Hematopoietic multipotent progenitor cell treated with erythropoietin and hydrocortisone succinate and interleukin-3 and kit ligand, for 8 days (in vitro differentiated cells): ENCODE measurements at regions not wholly inside any gene's neighbourhood (a gene's known extent, or its start where the extent isn't known, plus 50 kb on each side); places are given as distances from the start of the nearest gene placed in this dataset.
"Not testable (repeated sequence)": the region's sequence is repeated elsewhere in the genome, so short reads cannot be mapped to it uniquely, and the experiment has no call there.

Experiments used
- DNase-seq: peaks from one replicate; pipeline ENCODE4 v3.0.0-alpha.2; 2015

DNA sequence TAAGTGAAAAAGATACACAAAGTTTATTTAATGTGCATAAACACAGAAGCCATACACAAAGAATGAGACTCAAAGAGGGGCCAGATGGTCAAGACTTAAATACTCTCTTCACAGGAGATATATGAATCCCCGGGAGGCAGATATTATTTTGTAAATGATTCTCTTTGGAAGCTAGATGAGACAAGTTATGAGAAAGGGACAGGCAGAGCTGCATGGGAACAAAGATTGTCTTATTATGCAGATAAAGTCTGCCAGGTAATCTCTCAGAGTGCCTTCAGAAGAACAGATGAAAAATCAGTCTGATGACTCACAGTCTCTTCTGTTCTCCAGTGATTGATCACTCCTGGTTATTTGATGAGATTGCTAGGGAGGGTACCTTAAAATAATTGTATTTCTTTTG is 89.0 kb downstream of the NAF1 start:
- DNase-seq = no peak

DNA sequence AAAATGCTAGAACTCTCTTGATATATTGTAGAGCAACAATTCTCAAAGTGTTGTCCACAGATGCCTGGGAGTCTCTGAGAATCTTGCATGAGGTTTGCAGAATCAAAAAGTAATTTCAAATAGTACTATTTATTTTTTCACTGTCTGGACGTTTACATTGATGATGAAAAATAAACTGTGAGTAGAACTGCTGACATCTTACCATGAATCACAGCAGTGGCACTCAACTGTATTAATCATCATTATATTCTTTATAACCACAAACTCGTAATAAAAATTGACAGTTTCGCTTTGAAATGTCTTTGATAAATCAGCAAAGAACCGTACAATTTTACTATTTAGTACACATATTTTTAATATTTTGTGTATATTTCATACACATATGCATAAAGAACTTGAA is 94.5 kb downstream of the NAF1 start:
- no peak for DNase-seq

DNA sequence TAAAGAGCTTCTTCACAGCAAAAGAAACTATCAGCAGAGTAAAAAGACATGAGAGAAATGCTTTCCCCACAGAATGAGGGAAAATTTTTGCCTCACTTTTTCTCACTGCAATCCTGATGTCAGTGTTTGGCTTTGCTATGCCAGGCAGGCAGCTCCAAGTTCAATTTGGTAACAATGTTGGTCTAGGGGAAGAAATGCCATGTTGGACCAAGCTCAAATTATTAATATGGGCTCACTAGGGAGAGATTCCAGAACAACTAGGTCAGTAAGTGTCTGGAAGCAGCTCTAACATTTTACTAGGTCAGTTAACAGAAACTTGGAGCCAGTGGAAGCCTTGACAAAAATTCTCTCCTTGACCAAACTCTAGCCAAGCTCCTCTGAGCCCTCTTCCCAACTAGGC is 95.4 kb downstream of the NAF1 start:
- DNase-seq = no peak

DNA sequence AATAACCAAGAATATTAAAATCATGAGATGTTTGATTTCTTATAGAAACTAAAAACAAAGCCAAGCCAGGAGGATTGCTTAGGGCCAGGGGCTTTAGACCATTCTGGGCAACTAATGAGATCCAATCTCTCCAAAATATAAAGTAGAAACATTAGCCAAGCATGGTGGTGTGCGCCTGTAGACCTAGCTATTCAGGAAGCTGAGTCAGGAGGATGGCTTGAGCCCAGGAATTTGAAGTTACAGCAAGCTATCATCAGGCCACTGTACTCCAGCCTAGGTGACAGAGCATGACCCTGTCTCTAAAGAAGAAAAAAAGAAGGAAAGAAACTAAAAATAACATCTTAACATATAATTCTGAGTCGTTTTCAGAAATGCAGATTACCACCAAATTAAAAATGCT is 96.7 kb downstream of the NAF1 start:
- no peak for DNase-seq

DNA sequence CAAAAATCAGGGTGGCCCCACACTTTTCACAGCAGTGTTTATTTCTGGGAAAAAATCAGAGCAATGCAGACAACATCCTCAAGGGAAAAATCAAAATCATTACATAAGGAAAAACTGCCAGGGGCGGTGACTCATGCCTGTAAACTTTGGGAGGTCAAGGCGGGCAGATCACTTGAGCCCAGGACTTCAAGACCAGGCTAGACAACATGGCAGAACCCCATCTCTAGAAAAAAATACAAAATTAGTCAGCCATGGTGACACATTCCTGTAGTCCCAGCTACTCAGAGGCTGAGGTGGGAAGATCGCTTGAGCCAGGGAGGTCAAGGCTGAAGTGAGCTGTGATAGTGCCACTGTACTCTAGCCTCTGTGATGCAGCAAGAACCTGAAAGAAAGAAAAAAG is 102.8 kb downstream of the NAF1 start:
- no peak for DNase-seq

DNA sequence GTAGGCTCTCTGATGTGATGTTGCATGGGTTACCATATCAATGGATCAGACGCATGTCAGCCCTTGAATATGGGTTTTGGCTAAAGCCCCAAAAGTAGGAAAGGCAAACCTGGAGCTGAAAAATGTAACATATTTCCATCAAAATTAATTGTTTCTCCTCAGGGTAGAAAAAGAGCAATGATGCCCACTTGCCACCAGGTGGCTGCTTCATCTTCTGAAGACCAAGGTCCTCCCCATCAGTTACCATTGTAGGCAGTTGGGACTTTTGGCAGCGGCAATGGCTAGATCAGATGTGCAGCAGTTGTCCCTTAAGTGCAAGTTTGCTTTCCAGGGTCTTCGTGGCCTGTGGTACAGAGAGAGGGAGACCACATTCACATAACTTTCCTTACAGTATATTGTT is 118.2 kb downstream of the NAF1 start:
- DNase-seq = peak; percentile 35

DNA sequence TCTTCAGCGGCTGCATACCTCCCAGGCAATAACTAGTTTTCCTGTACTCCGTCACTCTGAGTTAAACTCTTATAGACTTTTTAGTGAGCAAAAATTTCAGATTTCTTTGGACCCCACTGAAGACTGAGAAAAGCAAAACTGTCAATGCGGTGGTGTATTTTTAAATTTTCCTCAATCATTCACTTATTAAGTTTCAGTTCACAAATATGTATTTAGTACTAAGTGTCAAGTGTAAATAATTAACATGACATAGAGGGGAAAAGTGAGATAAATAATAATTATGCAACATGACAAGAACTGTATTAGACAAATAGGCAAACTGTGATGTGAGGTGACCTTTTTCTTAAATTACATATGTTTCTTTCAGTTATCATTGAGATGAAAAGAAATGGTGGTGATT is 124.4 kb downstream of the NAF1 start:
- DNase-seq = no peak

DNA sequence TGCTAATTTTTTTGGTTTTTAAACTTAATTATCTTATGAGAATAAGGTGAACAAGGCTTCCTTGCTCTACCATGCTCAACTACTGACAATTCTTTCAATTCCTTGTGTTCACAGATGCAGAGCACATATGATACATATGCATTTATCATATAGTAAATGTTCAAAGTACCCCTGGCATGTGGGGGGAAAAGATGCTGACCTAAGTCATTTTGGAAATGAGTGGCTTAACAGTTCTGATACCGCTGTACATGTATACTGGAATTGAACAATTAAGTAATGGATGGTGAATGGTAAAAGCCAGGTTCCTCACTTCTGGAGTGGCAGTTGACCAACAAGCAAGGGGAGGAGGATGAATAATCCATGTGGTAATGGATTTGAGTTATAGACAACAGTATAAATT is 149.6 kb downstream of the NAF1 start:
- DNase-seq = no peak

DNA sequence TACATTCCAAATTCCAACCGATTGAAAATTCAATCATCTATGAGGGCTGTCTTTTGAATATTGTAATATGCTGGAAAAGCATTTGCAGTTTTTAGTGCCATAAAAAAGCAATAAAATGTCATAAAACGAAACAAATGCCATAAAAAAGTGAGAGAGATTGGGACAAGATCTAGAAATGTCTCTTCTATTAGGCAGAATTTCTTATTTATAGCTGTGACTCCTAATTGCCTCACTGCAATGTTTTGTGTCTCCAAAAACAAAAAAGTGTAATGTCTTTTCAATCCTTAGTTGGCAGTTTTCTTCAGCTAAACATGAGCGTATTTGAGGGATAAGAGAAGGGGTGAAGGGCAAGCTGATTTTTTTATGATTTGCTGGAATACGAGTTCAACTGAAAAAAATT is 153.9 kb downstream of the NAF1 start:
- no peak for DNase-seq

DNA sequence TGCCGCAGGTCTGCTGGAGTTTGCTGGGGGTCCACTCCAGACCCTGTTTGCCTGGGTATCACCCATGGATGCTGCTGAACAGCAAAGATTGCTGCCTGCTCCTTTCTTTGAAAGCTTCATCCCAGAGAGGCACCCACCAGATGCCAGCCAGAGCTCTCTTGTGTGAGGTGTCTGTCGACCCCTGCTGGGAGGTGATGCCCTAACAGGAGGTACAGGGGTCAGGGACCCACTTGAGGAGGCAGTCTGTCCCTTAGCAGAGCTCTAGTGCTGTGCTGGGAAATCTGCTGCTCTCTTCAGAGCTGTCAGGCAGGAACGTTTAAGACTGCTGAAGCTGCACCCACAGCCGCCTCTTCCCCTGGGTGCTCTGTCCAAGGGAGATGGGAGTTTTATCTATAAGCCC is 162.7 kb downstream of the NAF1 start:
- no peak for DNase-seq

DNA sequence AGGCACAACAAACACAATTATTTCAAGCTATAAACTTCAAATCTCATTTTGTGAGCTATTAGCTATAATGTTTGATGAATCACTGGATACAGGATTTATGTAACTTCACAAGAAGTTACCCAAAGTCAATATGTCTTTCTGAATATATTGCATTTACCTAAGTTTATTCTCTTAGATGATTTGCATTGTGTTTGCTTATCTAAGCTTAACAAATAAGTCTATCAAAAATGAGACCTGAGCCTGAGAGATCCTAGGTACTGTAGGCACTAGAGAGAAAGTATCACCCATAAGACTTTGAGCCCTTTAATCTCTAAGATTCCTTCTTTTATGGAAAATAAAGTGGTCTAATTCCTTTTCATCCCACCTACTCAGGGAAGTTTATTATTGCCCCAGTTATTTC is 178.2 kb downstream of the NAF1 start:
- no peak for DNase-seq

DNA sequence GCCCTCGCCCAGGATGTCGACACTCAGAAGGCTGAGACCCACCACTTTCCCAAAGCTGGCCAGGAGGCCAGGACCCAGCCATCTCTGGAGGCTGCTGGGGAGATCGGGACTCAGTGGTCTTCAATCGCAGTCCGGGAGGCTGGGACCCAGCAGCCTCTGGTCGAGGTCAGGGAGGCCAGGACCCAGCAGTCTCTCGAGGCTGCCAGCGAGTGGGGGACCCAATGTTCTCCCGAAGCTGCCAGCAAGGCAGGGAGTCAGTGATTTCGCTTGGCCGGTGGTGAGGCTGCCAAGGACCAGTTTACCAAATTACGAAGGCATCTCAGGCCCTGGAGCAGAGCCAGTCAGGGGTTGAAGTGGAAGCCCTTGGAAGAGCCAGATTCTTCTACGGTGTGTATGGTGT is 181.6 kb downstream of the NAF1 start:
- no peak for DNase-seq

DNA sequence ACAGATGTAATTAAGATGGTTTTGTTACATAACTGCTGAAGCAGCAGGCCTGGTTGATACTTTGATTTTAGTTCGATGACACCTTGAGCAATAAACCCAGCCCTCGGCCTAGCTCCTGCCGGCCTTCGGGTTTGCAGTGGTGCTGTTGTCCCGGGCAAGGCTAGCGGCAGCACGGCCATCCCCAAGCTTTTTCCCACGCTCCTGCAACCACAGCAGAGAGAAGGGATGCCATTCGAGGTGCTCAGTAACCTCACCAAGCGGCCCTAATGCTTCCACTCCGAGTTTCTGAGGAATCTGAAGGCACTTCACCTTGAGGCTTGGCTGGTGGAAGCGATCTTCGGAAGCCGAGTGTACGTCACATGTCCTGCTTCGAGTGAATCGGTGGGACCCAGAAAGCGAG is 182.1 kb downstream of the NAF1 start:
- DNase-seq = no peak

DNA sequence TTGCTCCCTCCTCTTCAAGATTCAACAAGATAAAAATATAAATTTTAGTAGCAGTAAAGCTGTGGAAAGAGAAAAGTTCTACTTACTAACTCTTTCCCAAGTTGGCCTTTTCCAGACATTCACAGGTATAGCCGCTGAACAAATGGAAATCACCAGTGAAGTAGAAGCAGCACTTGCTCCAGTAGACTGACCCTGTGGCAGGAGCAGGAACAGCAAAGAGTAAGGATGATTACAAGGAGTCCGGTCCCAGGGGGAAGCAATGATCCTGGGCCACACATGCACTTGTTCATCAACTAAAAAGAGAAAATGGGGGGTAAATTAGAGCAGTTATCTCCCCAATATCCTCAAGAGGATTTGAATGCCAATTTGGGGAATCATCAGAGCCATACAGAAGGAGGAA is 184.9 kb downstream of the NAF1 start:
- no peak for DNase-seq

DNA sequence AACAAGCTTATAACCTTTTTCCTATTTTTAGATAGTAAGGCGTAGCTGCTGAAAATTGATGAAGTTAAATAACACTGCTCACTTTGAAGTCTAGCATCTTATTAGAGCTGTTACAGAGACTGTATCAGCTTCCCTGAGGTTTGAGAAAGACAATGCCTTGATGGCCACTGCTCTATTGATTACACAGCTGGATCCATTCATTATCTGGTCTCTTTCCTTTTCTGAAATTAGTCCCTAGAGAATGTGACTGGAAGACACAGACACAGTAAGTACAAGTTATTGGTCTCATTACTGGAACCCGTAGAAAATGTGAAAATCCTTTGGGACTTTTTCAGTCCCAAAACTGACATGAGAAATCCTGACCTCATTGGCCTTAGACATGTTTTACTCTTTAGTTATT is 188.3 kb downstream of the NAF1 start:
- no peak for DNase-seq

DNA sequence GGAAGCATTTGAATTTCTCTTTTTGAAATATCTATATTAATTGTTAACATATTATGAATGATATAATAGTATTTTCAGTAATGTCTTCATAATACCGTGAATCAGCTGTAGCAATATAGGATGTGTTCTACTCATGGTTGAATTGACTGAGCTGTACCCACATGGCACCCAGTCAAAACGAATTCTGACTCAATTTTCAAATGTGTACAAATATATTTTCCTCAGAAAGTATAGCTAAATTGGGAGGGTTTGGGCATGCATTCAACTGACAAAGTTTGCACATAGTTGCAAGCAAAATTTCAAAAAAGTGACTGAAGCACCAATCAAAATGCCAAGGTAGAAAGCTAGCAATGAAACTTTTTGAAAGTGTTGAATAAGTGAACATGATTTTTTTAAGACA is 188.9 kb downstream of the NAF1 start:
- DNase-seq = no peak

DNA sequence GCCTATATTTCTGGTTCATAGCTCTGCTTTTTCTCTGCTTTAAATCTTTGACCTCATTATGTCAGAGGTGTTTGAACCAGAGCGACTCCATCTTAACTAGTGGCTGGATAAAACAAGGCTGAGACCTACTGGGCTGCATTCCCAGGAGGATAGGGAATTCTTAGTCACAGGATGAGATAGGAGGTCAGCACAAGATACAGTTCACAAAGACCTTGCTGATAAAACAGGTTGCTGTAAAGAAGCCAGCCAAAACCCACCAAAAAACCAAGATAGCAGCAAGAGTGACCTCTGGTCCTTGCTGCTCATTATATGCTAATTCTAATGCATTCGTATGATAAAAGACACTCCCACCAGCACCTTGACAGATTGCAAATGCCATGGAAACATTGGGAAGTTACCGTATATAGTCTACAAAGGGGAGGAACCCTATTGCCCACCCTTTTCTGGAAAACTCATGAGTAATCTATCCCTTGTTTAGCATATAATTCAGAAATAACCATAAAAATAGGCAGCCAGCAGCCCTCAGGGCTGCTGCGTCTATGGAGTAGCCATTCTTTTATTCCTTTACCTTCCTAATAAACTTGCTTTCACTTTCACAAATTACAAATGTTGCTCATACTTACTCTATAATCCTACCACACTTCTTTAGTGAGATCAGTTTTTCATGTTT is 193.9 kb downstream of the NAF1 start:
- DNase-seq = no peak

DNA sequence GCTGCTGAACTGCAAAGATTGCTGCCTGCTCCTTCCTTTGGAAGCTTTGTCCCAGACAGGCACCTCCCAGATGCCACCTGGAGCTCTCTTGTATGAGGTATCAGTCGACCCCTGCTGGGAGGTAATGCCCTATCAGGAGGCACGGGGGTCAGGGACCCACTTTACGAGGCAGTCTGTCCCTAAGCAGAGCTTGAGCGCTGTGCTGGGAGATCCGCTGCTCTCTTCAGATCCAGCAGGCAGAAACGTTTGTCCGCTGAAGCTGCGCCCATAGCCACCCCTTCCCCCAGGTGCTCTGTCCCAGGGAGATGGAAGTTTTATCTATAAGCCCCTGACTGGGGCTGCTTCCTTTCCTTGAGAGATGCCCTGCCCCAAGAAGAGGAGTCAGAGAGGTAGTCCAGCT is 197.5 kb downstream of the NAF1 start:
- DNase-seq = no peak

DNA sequence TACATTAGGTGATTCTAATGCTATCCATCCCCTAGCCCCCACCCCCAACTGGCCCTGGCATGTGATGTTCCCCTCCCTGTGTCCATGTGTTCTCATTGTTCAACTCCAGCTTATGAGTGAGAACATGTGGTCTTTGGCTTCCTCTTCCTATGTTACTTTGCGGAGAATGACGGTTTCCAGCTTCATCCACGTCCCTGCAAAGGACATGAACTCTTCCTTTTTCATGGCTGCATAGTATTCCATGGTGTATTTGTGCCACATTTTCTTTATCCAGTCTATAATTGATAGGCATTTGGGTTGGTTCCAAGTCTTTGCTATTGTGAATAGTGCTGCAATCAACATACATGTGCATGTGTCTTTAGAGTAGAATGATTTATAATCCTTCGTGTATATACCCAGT is 200.7 kb downstream of the NAF1 start:
- DNase-seq = not testable (repeated sequence)

DNA sequence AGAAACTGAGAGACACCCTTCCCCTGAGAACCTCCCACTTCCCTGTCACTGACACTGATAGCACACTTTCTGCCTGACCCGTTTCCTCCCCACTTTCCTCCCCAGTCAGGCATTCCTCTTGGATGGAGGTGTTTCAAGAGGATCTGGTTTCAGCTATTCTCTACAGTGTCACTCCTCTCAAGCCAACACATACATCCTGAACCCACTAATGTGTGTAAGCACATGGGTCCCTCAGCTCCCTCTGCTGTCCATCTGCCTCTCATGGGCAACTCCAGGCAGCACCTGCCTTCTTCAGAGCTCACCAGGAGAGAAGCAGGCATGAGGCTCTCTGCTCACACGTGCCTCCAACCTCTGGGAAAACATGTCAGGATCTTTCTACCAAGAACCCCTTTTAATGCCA is 207.6 kb downstream of the NAF1 start:
- no peak for DNase-seq

DNA sequence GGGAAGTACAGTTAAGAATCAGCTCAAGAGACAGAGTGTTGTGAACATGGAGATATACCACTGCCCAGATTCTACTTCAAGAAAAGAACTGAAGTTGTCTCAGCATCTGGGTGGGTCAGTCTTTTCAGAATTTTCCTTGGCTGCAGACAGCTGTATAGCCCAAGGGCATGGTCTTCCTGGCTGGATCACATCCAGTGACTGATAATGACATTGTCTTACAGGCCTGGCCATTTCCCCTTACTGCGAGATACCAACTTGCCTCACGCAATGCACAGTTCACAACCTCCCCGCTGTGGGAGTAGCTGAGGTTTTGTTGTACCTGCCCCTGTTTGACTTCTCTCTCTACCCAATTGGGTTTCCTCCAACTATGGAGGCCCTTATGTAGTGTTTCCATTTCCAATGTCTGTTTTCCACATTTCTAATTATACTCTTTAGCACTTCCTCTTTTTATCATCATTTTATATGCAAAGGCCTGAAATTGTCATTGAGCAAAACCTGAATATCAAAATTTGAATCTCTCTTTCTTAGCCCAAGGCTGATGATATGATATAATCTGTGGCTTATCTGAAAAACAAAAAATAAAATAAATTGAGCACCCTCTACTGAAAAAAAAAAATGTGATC is 209.1 kb downstream of the NAF1 start:
- no peak for DNase-seq

DNA sequence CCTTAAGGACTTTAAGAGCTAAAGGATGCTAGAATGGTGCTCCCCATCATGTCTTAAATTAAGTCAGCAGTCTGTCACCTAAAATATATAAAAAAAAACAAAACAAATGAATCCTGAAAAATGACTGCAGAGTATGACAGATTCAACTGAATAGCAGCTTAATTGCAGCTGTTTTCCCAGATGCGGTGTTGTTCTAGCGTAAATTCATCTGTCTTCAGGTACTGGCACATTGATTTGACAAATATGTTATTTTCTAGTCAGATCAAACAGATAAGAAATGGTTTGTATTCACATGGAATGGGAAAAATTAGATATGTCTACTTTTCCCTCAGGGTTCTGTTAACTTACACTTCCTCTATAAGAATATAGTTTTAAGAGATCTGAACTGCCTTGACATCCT is 211.7 kb downstream of the NAF1 start:
- DNase-seq = no peak

DNA sequence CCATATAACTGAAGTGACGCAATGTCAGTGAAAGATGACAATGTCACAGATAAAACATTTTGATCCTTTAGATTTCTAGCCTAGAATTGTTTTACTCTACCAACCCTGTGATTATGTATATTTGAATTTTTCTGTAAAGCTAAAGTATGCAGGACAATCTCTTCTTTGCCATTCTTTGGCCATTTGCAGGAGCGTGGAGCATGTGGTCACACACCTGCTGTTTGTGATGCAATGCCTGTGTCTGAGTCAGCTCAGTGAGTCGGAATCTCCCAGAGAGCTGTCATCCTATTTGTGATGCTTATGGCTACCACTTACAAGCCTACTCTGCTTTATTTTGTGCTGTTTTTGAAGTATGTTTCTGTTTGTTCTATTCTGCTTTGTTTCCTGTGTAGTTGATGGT is 214.5 kb downstream of the NAF1 start:
- no peak for DNase-seq

DNA sequence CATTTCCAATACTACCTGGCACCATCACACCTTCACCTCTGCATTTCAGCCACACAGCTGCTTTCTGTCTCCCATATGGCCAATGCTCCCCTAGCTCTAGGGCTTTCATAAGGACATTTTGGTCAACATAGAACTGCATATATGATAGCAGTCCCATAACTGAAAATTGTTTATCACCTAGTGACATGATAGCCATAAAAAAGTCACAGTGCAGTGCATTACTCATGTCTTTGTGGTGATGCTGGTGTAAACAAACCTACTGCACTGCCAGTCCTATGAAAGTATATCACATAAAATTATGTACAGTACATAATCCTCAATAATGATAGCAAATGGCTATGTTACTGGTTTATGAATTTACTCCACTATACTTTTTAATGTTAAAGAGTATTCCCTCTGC is 221.0 kb downstream of the NAF1 start:
- no peak for DNase-seq

DNA sequence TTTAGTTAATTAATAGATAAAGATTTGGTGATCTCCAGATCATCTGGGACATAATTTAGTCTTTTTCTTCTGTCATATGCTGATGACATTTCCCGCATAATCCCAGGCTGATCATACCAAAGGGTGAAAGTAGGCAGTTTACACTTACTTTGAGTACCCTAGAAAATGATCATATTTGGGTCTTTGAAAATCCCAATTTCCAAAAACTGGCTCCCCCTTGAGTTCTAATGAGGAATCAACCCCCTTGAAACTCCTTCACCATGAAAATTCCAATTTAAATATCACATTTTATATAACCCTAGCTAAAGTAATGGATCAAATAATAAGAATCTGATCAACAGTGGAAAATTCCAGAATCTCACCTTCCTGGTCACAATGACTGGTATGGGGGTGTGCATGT is 223.4 kb downstream of the NAF1 start:
- DNase-seq = no peak
